ENCODE measurements at regions not wholly inside any gene's neighbourhood (a gene's known extent, or its start where the extent isn't known, plus 50 kb on each side); places are given as distances from the start of the nearest gene placed in this dataset.

- intact Hi-C loops (cut with micrococcal nuclease), result no loop called here
- H3K4me1 Mint-ChIP-seq (ENCODE audit: insufficient read depth, unreplicated experiment), result no peaks in the 10 kb centered on the region
- BruUV-seq (replicated peaks), result no TSS peak
- H3K9me3 Mint-ChIP-seq (ENCODE audit: unreplicated experiment), result peaks cover 36% of the 10 kb centered on the region
- no peaks in the 10 kb centered on the region for H3K36me3 Mint-ChIP-seq (ENCODE audit: insufficient read depth, unreplicated experiment)
- no peak overlapping the region for H3K27ac Mint-ChIP-seq (ENCODE audit: low read depth, unreplicated experiment)
- TF ChIP-seq CTCF (IDR thresholded peaks at IDR 0.05; ENCODE audit: unreplicated experiment), result no peak
- ChIA-PET CTCF (interaction anchor here (0.5 kb wide), 1 partner anchor 449 kb away, joined by 3 read pairs; no protein-coding TSS in a partner anchor), POLR2A (no interaction called here)
- H3K4me3 Mint-ChIP-seq (ENCODE audit: unreplicated experiment), result no peak overlapping the region
- no peak for DNase-seq (ENCODE audit: unreplicated experiment)
- no peaks in the 10 kb centered on the region for H3K27me3 Mint-ChIP-seq (ENCODE audit: insufficient read depth, unreplicated experiment)
Measured at GRCh38 chr1:4269330-4269729, 369.3 kb upstream of the C1orf174 start.

- POLR2A ChIA-PET, result interaction anchor here (0.7 kb wide), 1 partner anchor 114 kb away, joined by 3 read pairs; no protein-coding TSS in a partner anchor
- no peaks in the 10 kb centered on the region for H3K36me3 Mint-ChIP-seq (ENCODE audit: insufficient read depth, unreplicated experiment)
- H3K4me1 Mint-ChIP-seq (ENCODE audit: insufficient read depth, unreplicated experiment), result no peaks in the 10 kb centered on the region
- H3K9me3 Mint-ChIP-seq (ENCODE audit: unreplicated experiment), result peaks cover 29% of the 10 kb centered on the region
- no peak for TF ChIP-seq CTCF (IDR thresholded peaks at IDR 0.05; ENCODE audit: unreplicated experiment)
- BruUV-seq (replicated peaks), result no TSS peak
- no peak overlapping the region for H3K27ac Mint-ChIP-seq (ENCODE audit: low read depth, unreplicated experiment)
- CTCF ChIA-PET, result no interaction called here
- intact Hi-C loops (cut with micrococcal nuclease), result no loop called here
- no peak overlapping the region for H3K4me3 Mint-ChIP-seq (ENCODE audit: unreplicated experiment)
- DNase-seq (ENCODE audit: unreplicated experiment), result no peak
- H3K27me3 Mint-ChIP-seq (ENCODE audit: insufficient read depth, unreplicated experiment), result no peaks in the 10 kb centered on the region
Measured at GRCh38 chr1:4269952-4270570, 370.0 kb upstream of the C1orf174 start.

GRCh38 chr1:4270651-4271337 is 370.7 kb upstream of the C1orf174 start:
- Mint-ChIP-seq H3K4me1 (ENCODE audit: insufficient read depth, unreplicated experiment) (no peaks in the 10 kb centered on the region), H3K4me3 (ENCODE audit: unreplicated experiment) (no peak overlapping the region), H3K36me3 (ENCODE audit: insufficient read depth, unreplicated experiment) (no peaks in the 10 kb centered on the region), H3K27me3 (ENCODE audit: insufficient read depth, unreplicated experiment) (no peaks in the 10 kb centered on the region), H3K9me3 (ENCODE audit: unreplicated experiment) (peaks cover 26% of the 10 kb centered on the region), H3K27ac (ENCODE audit: low read depth, unreplicated experiment) (no peak overlapping the region)
- DNase-seq (ENCODE audit: unreplicated experiment), result no peak
- ChIA-PET POLR2A (no interaction called here), CTCF (no interaction called here)
- TF ChIP-seq CTCF (IDR thresholded peaks at IDR 0.05; ENCODE audit: unreplicated experiment), result no peak
- no TSS peak for BruUV-seq (replicated peaks)
- intact Hi-C loops (cut with micrococcal nuclease), result no loop called here

GRCh38 chr1:4271338-4271998 is 371.4 kb upstream of the C1orf174 start:
- H3K27me3 Mint-ChIP-seq (ENCODE audit: insufficient read depth, unreplicated experiment), result no peaks in the 10 kb centered on the region
- POLR2A ChIA-PET, result no interaction called here
- no peaks in the 10 kb centered on the region for H3K4me1 Mint-ChIP-seq (ENCODE audit: insufficient read depth, unreplicated experiment)
- DNase-seq (ENCODE audit: unreplicated experiment), result no peak
- TF ChIP-seq CTCF (IDR thresholded peaks at IDR 0.05; ENCODE audit: unreplicated experiment), result no peak
- no TSS peak for BruUV-seq (replicated peaks)
- intact Hi-C loops (cut with micrococcal nuclease), result no loop called here
- no peaks in the 10 kb centered on the region for H3K36me3 Mint-ChIP-seq (ENCODE audit: insufficient read depth, unreplicated experiment)
- no peak overlapping the region for H3K27ac Mint-ChIP-seq (ENCODE audit: low read depth, unreplicated experiment)
- peaks cover 26% of the 10 kb centered on the region for H3K9me3 Mint-ChIP-seq (ENCODE audit: unreplicated experiment)
- H3K4me3 Mint-ChIP-seq (ENCODE audit: unreplicated experiment), result no peak overlapping the region
- CTCF ChIA-PET, result no interaction called here

Measured in MCF 10A (cell line).